ENCODE measurements at regions not wholly inside any gene's neighbourhood (a gene's known extent, or its start where the extent isn't known, plus 50 kb on each side); places are given as distances from the start of the nearest gene placed in this dataset.

- TF ChIP-seq POLR2A (IDR thresholded peaks at IDR 0.05; ENCODE audit: low read length): no peak
- no peak for TF ChIP-seq GATA1 (IDR thresholded peaks at IDR 0.05; ENCODE audit: low read depth, low read length)
Observed at GRCh38 chr11:49533204-49533603, 324.8 kb upstream of the FOLH1 start.
